ENCODE measurements at regions not wholly inside any gene's neighbourhood (a gene's known extent, or its start where the extent isn't known, plus 50 kb on each side); places are given as distances from the start of the nearest gene placed in this dataset.
"Not testable (repeated sequence)": the region's sequence is repeated elsewhere in the genome, so short reads cannot be mapped to it uniquely, and the experiment has no call there.

- no peak for DNase-seq
Observed at GRCh38 chr19:5257155-5258045, 83.2 kb downstream of the PTPRS start.

DNA sequence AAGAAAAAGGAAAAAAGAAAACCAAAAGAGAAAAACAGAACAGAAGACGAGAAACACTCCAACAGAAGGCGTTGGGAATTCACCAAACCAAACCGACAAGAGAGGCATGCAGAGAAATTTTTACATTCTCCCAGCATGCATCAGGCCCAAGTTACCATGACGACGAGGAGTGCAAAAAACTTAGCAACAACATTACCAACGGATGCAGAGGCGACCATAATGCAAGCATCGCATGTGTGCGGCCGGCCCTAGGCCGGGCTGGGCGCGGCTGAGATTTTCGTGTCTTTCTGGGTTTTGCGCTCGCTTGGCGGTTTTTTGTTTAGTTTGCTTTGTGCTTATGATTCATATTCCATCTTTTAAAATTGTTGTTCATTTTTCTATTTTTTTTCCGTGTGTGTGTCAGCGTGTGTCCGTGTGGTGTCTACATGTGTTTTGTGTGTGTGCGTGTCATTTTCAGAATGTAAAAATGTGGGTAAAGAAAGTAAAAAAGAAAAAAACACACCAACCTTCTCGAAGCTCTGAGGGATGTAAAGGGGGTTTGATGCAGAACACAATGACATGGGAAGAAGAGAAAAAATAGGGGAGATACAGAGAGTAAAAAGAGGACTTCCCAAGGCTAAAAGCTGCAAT, 84.9 kb downstream of the PTPRS start:
- no peak for DNase-seq

GRCh38 chr19:5254944-5255343, 85.7 kb downstream of the PTPRS start:
- DNase-seq, result no peak

DNA sequence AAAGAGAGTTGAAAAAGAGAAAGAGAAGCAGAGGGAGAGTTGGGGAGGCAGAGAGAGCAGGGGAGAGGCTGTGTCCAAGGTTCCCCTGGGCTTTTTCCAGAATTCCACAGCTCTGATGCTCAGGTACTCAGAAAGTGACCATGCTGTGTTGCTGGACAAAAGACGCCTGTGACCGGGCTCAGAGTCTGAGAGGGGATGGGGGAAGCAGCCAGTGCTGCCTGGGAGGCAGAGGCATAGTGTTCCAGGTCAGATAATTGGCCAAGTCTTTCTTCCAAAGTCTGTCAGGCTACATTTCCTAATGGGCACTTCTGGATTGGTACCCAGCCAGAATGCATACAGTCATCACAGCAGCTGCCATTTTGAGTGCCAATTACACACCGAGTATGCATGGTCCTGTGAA, 86.1 kb downstream of the PTPRS start:
- DNase-seq, result no peak

DNA sequence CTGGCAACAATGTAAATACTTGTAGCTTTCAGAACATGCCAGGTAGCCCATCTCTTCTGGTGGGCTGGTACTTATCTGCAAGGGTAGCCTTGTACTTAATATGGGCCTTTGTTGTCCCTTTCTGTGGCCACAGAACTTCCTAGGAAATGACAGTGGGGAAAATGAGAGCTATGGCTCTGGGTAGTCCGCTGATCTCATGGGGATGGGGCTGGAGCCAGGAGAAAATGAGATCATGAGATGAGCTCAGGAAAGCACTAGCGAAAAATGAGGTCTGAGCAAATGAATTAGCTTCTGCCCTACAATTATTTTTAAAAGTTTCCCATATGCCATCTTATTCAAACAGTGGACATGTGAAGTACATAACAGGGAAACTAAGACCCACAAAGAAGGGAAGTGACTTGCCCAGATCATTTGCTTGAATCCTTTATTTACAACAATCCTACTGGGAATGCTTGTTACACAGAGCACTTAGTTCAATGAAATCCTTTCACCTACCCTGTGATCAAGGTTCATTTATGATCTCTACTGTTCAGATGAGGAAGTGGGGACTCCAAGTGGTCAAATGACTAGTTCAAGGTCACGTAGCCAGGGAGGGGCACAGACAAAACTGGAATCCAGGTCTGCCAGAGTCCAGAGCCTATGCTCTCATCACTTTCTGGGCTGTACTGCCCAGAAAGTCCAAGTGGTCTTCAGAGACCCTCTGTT, 87.1 kb downstream of the PTPRS start:
- DNase-seq, result no peak

DNA sequence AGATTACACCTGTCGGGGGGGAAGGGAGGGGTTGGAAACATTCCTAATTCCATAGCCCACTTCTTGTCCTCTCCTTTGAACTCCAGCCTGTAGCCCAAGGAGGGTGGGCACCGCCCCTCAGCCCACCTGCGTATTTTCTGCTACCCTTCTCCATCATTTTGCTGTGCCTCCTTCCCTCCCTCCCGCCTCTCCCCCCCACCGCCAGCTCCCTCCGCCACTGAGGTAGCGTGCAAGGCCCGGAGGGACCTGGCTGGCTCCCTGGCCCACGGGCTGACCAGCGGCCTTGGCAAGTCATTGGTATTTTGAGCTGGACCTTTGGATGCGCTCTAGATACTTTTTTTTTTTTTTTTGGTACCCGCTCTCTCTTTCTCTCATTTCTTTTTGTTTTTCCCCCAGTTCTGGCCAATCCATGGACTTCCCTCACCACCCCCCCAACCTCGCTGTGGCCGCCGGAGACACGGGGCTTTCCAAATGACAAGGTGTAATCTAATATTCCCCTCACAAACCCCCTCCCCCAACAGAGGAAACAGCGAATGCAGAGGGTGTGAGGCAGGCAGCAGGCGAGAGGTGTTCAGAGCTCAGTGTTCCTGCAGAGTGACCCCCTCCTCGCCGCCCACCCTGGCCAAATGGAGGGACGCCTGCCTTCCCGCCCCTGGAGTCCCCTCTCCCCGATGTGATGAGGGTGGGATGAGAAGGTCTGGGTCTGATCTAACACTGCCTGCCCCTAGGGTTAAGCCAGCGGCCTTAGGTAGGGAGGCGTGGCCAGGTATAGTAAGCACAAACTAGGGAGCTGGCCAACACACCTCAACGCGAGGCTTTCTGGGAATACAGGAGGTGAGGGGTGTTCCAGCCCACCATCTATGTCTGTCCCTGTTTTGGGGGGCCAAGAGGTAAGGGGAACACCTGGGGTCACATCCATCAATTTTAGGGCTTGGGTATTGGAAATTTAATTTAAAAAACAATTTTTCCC, 89.2 kb downstream of the PTPRS start:
- no peak for DNase-seq

DNA sequence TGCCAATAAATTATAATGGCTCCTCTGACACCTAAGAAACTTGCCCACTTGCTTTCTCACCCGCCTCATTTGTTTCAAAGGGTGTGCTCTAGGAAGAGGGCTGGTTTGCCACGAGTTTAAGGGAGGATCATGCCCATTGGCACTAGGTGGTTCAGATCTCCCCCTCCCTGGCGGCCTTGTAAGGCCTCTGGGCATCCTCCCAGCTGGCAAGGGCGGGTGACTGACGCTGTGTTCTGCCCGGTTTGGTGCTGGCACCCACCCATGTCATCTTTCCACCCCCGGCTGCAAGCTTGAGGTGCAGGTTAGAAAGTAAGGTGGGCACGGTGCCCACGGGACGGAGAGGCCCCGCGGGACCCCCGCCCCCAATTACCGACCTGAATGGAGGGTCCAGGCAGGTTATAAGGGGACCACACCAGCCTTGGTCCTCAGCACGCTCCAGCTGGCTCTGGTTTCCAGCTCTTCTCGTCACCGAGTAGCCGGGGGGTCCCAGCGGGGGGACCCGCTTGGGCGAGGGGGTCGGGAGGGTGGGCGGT, 90.4 kb downstream of the PTPRS start:
- DNase-seq, result no peak

- DNase-seq, result no peak
Observed at GRCh38 chr19:5249526-5249925, 91.1 kb downstream of the PTPRS start.

GRCh38 chr19:5247957-5248705, 92.5 kb downstream of the PTPRS start:
- DNase-seq, result no peak

- DNase-seq, result no peak
Observed at GRCh38 chr19:5246554-5247155, 94.0 kb downstream of the PTPRS start.

DNA sequence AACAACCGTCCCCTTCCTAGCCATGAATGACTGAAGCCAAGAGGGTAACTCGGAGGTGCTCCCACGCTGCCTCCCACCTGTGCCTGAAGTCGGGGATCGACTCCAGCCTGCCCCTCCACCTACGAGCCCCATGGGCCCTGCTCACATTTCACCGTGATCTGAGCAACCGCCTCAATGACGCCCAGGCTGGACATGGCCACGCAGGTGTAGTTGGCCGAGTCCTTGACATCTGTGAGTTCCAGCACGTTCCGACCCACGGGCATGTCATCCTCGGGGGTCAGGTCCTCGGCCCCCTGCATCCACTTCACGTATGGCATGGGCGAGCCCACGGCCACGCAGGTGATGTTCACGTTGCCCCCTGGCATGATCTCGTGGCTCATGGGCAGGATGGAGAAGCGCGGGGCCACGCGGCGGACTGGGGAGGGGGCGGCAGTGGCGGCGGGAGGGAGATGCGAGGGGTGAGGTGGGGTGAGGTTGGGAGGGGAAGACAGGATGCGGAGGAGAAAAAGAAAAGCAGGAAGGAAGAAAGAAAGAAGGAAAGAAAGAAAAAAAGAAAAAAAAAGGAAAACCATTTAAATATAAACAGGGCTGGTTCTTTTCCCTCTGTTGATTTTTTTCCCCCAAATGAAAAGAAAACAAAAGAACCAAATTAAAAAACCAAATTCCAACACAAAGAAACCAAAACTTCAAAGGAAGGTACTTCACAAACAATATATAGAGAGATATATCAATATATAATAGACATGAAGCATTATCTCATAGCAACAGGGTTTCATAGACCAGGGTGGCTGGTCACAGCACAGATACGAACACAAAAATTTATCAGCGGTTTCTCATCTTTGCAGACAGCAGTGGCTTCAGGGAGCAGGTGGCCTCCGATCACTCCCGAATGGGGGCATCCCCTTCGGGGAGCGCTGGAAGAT, 94.7 kb downstream of the PTPRS start:
- no peak for DNase-seq

GRCh38 chr19:5244351-5244750, 96.3 kb downstream of the PTPRS start:
- no peak for DNase-seq

DNA sequence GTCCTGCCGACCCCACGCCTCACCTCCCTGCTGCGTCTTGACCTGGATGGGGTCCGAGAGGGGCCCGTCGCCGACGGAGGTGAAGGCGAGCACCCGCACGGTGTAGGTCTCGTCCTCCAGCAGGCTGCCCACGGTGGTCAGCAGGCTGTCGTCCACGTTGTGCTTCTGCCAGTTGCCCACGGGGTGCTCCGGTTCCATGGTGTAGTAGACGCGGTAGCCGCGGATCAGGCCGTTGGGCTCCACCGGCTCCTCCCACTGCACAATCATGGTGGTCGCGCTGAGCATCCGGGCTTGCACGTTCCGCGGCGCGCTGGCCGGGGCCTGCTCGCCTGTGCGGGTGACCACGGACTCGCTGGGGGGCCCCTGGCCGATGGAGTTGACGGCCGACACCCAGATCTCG, 96.7 kb downstream of the PTPRS start:
- no peak for DNase-seq

GRCh38 chr19:5241896-5242295, 98.7 kb downstream of the PTPRS start:
- not testable (repeated sequence) for DNase-seq

DNA sequence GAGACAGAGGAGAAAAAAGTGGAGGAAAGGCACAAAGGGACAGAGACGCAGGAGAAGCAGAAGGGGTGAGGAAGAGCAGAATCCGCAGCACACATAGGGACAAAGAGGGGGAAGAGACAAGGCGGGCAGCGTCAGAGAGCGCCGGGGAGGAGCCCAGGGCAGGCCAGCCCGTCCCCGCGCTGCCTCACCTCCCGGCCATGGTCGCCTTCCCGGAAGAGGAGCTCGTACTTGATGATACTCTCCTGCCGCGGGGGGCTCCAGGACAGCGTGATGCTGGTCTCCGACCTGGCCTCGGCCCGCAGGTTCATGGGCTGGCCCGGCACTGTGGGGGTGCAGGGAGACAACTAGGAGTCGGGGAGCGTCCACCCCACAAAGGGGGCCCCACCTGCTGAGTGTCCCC, 100.6 kb downstream of the PTPRS start:
- no peak for DNase-seq

DNA sequence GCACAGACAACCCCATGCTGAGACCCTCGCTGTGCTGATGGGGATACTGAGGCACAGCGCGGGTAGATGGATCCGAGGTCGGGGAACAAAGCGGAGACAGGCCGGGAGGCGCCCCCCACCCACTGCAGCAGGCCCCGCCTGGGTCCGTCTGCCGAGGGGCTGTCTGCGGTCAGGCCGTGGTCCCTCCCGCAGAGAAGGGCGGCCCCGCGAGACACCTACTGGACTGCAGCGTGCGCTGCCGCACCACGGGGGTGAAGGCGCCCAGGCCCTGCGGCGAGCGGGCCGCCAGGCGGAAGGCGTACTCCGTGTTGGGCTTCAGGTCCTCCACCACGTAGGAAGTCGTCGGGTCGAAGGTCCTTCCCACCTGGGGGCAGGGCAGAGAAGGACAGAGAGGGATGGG, 101.9 kb downstream of the PTPRS start:
- DNase-seq, result no peak

DNA sequence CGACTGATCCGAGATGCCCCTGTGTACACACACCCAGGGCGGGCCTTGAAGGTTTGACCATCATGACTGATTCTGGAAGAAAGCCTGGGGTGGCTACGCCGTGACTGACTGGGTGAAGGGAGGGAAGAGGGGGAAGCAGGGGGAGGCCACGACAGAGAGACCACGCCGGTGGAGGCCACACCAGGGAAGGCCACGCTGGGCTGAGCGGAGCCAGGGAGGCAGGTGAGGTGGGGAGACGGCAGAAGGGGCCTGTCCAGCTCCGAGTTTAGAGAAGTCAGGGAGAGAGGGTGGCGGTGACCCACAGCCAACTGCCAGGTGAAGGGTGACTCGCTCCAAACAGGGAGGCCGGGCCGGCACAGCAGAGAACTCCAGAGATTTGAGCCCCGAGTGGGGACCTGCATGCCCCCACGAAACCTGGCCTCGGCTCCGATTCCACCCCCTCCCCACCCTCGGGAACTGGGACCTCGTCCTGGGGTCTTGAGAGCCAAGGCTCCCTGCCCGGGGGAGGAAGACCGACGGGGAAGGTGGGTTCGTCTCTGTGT, 102.6 kb downstream of the PTPRS start:
- DNase-seq, result no peak

- DNase-seq, result no peak
Observed at GRCh38 chr19:5237190-5237780, 103.3 kb downstream of the PTPRS start.
